CD4-positive, alpha-beta T cell (primary cell): ENCODE measurements at regions not wholly inside any gene's neighbourhood (a gene's known extent, or its start where the extent isn't known, plus 50 kb on each side); places are given as distances from the start of the nearest gene placed in this dataset.

Experiments used
- ATAC-seq: fragments of 200-7000 bp; cut with Tn5 transposase; one replicate; pipeline ENCODE4 v1.10.0; 2022; ENCODE audit warnings: mild to moderate bottlenecking; ENCODE audit not compliant: poor library complexity
- CTCF ChIA-PET: fragments of 350-600 bp; sonication (Branson Sonifier 250); formaldehyde crosslinking; loops from one replicate; lab custom pipeline; 2021; ENCODE audit warnings: antibody characterized with exemption, inconsistent platforms; lab: Charles Lee
- POLR2A ChIA-PET: fragments of 350-600 bp; sonication (Branson Sonifier 250); formaldehyde crosslinking; loops from one replicate; lab custom pipeline; 2021; ENCODE audit warnings: antibody characterized with exemption, inconsistent platforms; lab: Charles Lee
- DNase-seq, 14 experiments: peaks; one replicate each; pipeline ENCODE4 v3.0.0-alpha.2; 2013 to 2020; ENCODE audit warnings: mixed read lengths in 2 of 14
- H3K27ac ChIP-seq, 2 donors: one replicate each; pipeline versions ENCODE4 v1.5.1 to v1.7.0; 2013; ENCODE audit warnings: low read length in 2 of 2, low read depth in 1 of 2, mild to moderate bottlenecking in 1 of 2
- H3K27me3 ChIP-seq, 2 experiments: 1 replicate in 1 of 2; 2 replicates in 1 of 2; pipeline versions ENCODE4 v1.6.1 to v1.7.0; 2013; ENCODE audit warnings: low read length in 2 of 2, control low read depth in 1 of 2, mild to moderate bottlenecking in 1 of 2, moderate library complexity in 1 of 2; ENCODE audit not compliant: insufficient read depth in 2 of 2, control insufficient read depth in 1 of 2
- H3K36me3 ChIP-seq: one replicate; pipeline ENCODE4 v1.6.1; 2013; ENCODE audit warnings: low read length, control low read depth; ENCODE audit not compliant: insufficient read depth
- H3K4me1 ChIP-seq: one replicate; pipeline ENCODE4 v1.6.1; 2013; ENCODE audit warnings: low read length, control low read depth; ENCODE audit not compliant: insufficient read depth
- H3K4me3 ChIP-seq: one replicate; pipeline ENCODE4 v1.5.1; 2013; ENCODE audit warnings: mild to moderate bottlenecking, low read length, moderate library complexity
- H3K9me3 ChIP-seq, 2 experiments: 1 replicate in 1 of 2; 2 replicates in 1 of 2; pipeline versions ENCODE4 v1.6.1 to v1.7.0; 2013; ENCODE audit warnings: low read length in 2 of 2, mild to moderate bottlenecking in 2 of 2, control low read depth in 1 of 2, moderate library complexity in 1 of 2; ENCODE audit not compliant: control insufficient read depth in 1 of 2, insufficient read depth in 1 of 2
- H3K27ac Mint-ChIP-seq: one replicate; pipeline ENCODE4 v1.8.0; 2020; ENCODE audit warnings: mixed read lengths
- H3K27me3 Mint-ChIP-seq: one replicate; pipeline ENCODE4 v1.8.0; 2021; ENCODE audit warnings: mixed read lengths
- H3K36me3 Mint-ChIP-seq: one replicate; pipeline ENCODE4 v1.8.0; 2021; ENCODE audit warnings: low read depth, mixed read lengths
- H3K4me1 Mint-ChIP-seq: one replicate; pipeline ENCODE4 v1.8.0; 2021; ENCODE audit warnings: low read depth, mixed read lengths
- H3K4me3 Mint-ChIP-seq: one replicate; pipeline ENCODE4 v1.8.0; 2020; ENCODE audit warnings: mild to moderate bottlenecking, mixed read lengths
- H3K9me3 Mint-ChIP-seq: one replicate; pipeline ENCODE4 v1.8.0; 2020; ENCODE audit warnings: mixed read lengths
- intact Hi-C, 2 experiments: fragments of 100-400 bp; cut with DNase I in 1 of 2; cut with micrococcal nuclease in 1 of 2; formaldehyde crosslinking; loops; one replicate each; pipeline versions ENCODE4 v1.15.1 to v1.9.0; 2023 to 2025; cut with DNase I, micrococcal nuclease
- TF ChIP-seq, protein P1 (sequence below): fragments of 200-600 bp; IDR thresholded peaks from one replicate; pipeline ENCODE4 v1.8.0; 2022; ENCODE audit warnings: antibody characterized with exemption, mild to moderate bottlenecking

DNA sequence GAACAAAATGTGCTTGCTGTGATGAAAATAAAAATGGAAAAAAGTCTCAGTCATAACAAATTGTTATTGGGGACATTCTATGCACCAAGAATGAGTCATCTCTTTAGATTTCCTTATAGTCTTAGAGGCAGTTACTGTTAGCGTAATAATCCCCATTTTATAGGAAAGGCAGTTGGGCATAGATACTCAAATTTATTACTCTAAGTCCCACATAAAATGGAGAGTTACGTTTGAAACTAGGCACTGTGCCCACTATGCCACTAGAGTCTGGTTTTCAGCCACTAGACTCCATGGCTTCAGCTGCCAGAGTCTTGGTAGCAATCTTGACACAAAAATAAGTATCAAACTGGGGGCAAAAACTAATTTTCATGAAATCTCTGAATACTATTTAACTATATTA is 317.9 kb upstream of the MEF2C start:
- ChIA-PET POLR2A (no interaction called here), CTCF (no interaction called here)
- H3K36me3 Mint-ChIP-seq = no peaks in the 10 kb centered on the region
- H3K9me3 Mint-ChIP-seq = peaks cover 16% of the 10 kb centered on the region
- no peak overlapping the region for H3K4me3 ChIP-seq
- DNase-seq (no peak), ATAC-seq (no peak)
- intact Hi-C loops = no loop called here
- H3K36me3 ChIP-seq = no peaks in the 10 kb centered on the region
- H3K9me3 ChIP-seq = peaks cover 8 to 22% of the 10 kb centered on the region in 2 experiments
- no peaks in the 10 kb centered on the region for H3K27me3 Mint-ChIP-seq
- no peaks in the 10 kb centered on the region for H3K4me1 ChIP-seq
- H3K4me3 Mint-ChIP-seq = no peak overlapping the region
- no peak overlapping the region for H3K27ac ChIP-seq
- no peak overlapping the region for H3K27ac Mint-ChIP-seq
- H3K4me1 Mint-ChIP-seq = no peaks in the 10 kb centered on the region
- no peaks in the 10 kb centered on the region for H3K27me3 ChIP-seq
- TF ChIP-seq, protein P1, sequence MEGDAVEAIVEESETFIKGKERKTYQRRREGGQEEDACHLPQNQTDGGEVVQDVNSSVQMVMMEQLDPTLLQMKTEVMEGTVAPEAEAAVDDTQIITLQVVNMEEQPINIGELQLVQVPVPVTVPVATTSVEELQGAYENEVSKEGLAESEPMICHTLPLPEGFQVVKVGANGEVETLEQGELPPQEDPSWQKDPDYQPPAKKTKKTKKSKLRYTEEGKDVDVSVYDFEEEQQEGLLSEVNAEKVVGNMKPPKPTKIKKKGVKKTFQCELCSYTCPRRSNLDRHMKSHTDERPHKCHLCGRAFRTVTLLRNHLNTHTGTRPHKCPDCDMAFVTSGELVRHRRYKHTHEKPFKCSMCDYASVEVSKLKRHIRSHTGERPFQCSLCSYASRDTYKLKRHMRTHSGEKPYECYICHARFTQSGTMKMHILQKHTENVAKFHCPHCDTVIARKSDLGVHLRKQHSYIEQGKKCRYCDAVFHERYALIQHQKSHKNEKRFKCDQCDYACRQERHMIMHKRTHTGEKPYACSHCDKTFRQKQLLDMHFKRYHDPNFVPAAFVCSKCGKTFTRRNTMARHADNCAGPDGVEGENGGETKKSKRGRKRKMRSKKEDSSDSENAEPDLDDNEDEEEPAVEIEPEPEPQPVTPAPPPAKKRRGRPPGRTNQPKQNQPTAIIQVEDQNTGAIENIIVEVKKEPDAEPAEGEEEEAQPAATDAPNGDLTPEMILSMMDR = no peak

- Histone ChIP-seq H3K4me3 (no peak overlapping the region), H3K36me3 (no peaks in the 10 kb centered on the region), H3K27me3 (no peaks in the 10 kb centered on the region), H3K9me3 (peaks cover 10 to 22% of the 10 kb centered on the region in 2 experiments), H3K27ac (no peak overlapping the region), H3K4me1 (no peaks in the 10 kb centered on the region)
- Mint-ChIP-seq H3K9me3 (peaks cover 20% of the 10 kb centered on the region), H3K4me1 (no peaks in the 10 kb centered on the region), H3K36me3 (no peaks in the 10 kb centered on the region), H3K27me3 (no peaks in the 10 kb centered on the region), H3K27ac (no peak overlapping the region), H3K4me3 (no peak overlapping the region)
- TF ChIP-seq, protein P1 = no peak
- DNase-seq (no peak), ATAC-seq (no peak)
- intact Hi-C loops = no loop called here
- POLR2A ChIA-PET = no interaction called here
- CTCF ChIA-PET = no interaction called here
These were observed 316.3 kb upstream of the MEF2C start for GRCh38 chr5:89199306-89199705.

DNA sequence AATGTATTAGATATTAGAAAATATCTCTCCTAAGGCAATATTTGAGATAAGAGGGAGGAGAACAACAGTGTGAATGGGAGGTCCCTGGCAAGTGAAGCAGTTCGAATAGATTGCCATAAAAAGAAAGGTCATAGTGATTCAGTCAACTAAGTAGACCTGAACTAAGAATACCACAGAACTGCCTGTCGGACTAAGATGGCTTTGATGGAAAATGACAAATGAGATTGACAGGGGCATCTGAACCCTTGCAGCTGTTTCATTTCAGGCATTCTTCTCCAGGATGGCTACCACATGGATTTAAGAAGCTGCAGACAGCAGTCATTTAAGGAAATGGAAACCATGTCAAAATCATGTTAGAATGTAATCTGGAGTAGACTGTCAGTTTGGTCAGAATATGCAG is 308.4 kb upstream of the MEF2C start:
- no peaks in the 10 kb centered on the region for H3K36me3 ChIP-seq
- intact Hi-C loops = no loop called here
- POLR2A ChIA-PET = no interaction called here
- Mint-ChIP-seq H3K4me3 (no peak overlapping the region), H3K4me1 (no peaks in the 10 kb centered on the region), H3K36me3 (no peaks in the 10 kb centered on the region), H3K27me3 (no peaks in the 10 kb centered on the region), H3K27ac (no peak overlapping the region), H3K9me3 (peaks cover 10% of the 10 kb centered on the region)
- no peak overlapping the region for H3K4me3 ChIP-seq
- no peak for DNase-seq
- no peak overlapping the region for H3K27ac ChIP-seq
- peaks cover 0 to 4% of the 10 kb centered on the region in 2 experiments for H3K9me3 ChIP-seq
- ATAC-seq = no peak
- CTCF ChIA-PET = no interaction called here
- TF ChIP-seq, protein P1 = no peak
- no peaks in the 10 kb centered on the region for H3K27me3 ChIP-seq
- H3K4me1 ChIP-seq = no peaks in the 10 kb centered on the region
